ENCODE measurements at regions not wholly inside any gene's neighbourhood (a gene's known extent, or its start where the extent isn't known, plus 50 kb on each side); places are given as distances from the start of the nearest gene placed in this dataset.
"Not testable (repeated sequence)": the region's sequence is repeated elsewhere in the genome, so short reads cannot be mapped to it uniquely, and the experiment has no call there.

DNA sequence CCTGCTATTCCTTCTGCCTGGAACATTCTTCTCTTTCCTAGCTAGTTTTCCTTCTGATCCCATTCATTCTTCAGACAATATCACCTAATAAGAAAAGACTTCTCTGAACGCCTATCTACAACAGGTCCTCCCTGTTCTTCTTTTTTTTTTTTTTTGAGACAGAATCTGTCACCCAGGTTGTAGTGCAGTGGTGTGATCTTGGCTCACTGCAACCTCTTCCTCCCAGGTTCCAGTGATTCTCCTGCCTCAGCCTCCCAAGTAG, 208.3 kb downstream of the BCAS1 start:
- not testable (repeated sequence) for TF ChIP-seq POLR2A (IDR thresholded peaks at IDR 0.05)
- TF ChIP-seq, protein P1, sequence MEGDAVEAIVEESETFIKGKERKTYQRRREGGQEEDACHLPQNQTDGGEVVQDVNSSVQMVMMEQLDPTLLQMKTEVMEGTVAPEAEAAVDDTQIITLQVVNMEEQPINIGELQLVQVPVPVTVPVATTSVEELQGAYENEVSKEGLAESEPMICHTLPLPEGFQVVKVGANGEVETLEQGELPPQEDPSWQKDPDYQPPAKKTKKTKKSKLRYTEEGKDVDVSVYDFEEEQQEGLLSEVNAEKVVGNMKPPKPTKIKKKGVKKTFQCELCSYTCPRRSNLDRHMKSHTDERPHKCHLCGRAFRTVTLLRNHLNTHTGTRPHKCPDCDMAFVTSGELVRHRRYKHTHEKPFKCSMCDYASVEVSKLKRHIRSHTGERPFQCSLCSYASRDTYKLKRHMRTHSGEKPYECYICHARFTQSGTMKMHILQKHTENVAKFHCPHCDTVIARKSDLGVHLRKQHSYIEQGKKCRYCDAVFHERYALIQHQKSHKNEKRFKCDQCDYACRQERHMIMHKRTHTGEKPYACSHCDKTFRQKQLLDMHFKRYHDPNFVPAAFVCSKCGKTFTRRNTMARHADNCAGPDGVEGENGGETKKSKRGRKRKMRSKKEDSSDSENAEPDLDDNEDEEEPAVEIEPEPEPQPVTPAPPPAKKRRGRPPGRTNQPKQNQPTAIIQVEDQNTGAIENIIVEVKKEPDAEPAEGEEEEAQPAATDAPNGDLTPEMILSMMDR (IDR thresholded peaks at IDR 0.05) = not testable (repeated sequence)

Measured in right lobe of liver (tissue), 4 donors.